Activated B cell treated with CpG ODN at 0.5 μM for 24 hours (primary cell): ENCODE measurements at regions not wholly inside any gene's neighbourhood (a gene's known extent, or its start where the extent isn't known, plus 50 kb on each side); places are given as distances from the start of the nearest gene placed in this dataset.

Experiments used
- ATAC-seq: fragments of 200-7000 bp; cut with Tn5 transposase; one replicate; pipeline ENCODE4 v1.10.0; 2021; ENCODE audit warnings: low read depth, mild to moderate bottlenecking, moderate library complexity
- CTCF ChIA-PET: fragments of 350-600 bp; sonication (Branson Sonifier 250); formaldehyde crosslinking; loops from one replicate; lab custom pipeline; 2021; ENCODE audit warnings: antibody characterized with exemption; lab: Charles Lee
- POLR2A ChIA-PET: fragments of 350-600 bp; sonication (Branson Sonifier 250); formaldehyde crosslinking; loops from one replicate; lab custom pipeline; 2021; ENCODE audit warnings: antibody characterized with exemption; lab: Charles Lee
- DNase-seq: peaks from one replicate; pipeline ENCODE4 v3.0.0; 2022
- H3K27ac Mint-ChIP-seq: one replicate; pipeline ENCODE4 v1.8.0; 2020; ENCODE audit warnings: mixed read lengths
- H3K27me3 Mint-ChIP-seq: one replicate; pipeline ENCODE4 v1.8.0; 2021; ENCODE audit warnings: mixed read lengths
- H3K36me3 Mint-ChIP-seq: one replicate; pipeline ENCODE4 v1.8.0; 2021; ENCODE audit warnings: low read depth, mixed read lengths
- H3K4me1 Mint-ChIP-seq: one replicate; pipeline ENCODE4 v1.8.0; 2021; ENCODE audit warnings: mixed read lengths
- H3K4me3 Mint-ChIP-seq: one replicate; pipeline ENCODE4 v1.8.0; 2020; ENCODE audit warnings: mild to moderate bottlenecking, mixed read lengths
- H3K9me3 Mint-ChIP-seq: one replicate; pipeline ENCODE4 v1.8.0; 2020; ENCODE audit warnings: mixed read lengths
- intact Hi-C: fragments of 100-400 bp; cut with micrococcal nuclease; formaldehyde crosslinking; loops from one replicate; pipeline ENCODE4 v1.15.1; 2024
- TF ChIP-seq, protein P1 (sequence below): fragments of 200-600 bp; IDR thresholded peaks from one replicate; pipeline ENCODE4 v1.8.0; 2022; ENCODE audit warnings: antibody characterized with exemption, mild to moderate bottlenecking

DNA sequence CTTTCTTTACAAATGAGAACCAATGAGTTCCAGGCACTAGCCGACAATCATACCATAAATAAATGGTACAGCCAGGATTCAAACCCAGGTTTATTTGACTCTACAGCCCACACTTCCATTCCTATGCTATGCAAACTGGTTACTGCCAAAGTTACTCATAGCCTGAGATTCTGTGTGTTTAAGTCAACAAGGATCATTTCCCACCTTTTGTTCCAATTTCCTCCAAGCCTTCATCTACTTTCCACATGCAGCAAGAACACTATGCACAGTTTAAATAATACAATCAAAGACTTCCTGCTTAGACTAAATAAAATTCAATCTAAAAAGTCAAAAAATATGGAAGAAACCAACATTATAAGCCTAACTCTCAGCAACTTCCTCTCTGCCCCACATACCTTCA, 59.2 kb upstream of the KLF12 start:
- POLR2A ChIA-PET, result no interaction called here
- no peak for DNase-seq
- no peaks in the 10 kb centered on the region for H3K9me3 Mint-ChIP-seq
- no peak for ATAC-seq
- peaks cover 3% of the 10 kb centered on the region for H3K27me3 Mint-ChIP-seq
- CTCF ChIA-PET, result no interaction called here
- TF ChIP-seq, protein P1, sequence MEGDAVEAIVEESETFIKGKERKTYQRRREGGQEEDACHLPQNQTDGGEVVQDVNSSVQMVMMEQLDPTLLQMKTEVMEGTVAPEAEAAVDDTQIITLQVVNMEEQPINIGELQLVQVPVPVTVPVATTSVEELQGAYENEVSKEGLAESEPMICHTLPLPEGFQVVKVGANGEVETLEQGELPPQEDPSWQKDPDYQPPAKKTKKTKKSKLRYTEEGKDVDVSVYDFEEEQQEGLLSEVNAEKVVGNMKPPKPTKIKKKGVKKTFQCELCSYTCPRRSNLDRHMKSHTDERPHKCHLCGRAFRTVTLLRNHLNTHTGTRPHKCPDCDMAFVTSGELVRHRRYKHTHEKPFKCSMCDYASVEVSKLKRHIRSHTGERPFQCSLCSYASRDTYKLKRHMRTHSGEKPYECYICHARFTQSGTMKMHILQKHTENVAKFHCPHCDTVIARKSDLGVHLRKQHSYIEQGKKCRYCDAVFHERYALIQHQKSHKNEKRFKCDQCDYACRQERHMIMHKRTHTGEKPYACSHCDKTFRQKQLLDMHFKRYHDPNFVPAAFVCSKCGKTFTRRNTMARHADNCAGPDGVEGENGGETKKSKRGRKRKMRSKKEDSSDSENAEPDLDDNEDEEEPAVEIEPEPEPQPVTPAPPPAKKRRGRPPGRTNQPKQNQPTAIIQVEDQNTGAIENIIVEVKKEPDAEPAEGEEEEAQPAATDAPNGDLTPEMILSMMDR, result no peak
- no peak overlapping the region for H3K27ac Mint-ChIP-seq
- H3K4me3 Mint-ChIP-seq, result no peak overlapping the region
- no peaks in the 10 kb centered on the region for H3K4me1 Mint-ChIP-seq
- H3K36me3 Mint-ChIP-seq, result no peaks in the 10 kb centered on the region
- intact Hi-C loops, result no loop called here

DNA sequence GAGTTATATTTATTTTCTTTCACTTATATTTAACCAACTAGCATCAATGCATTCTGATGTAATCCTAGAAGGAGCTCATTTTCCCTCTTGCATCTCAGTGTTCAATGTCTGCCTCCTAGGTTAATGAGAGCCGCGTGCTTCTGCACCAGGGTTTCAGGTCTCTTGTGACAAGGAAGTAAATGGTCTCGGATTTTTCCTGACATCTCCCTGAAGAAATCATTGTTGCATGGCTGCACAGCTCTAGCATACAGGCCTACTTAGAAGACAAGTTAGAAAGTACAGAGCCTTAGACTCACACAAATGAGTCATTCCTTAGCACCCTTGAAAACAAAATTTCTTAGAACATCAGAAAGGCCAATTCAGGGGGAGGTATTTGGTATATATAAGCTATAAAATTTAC, 57.2 kb upstream of the KLF12 start:
- DNase-seq, result no peak
- peaks cover 3% of the 10 kb centered on the region for H3K27me3 Mint-ChIP-seq
- H3K4me1 Mint-ChIP-seq, result no peaks in the 10 kb centered on the region
- no peak overlapping the region for H3K27ac Mint-ChIP-seq
- POLR2A ChIA-PET, result no interaction called here
- no peak for ATAC-seq
- TF ChIP-seq, protein P1, result no peak
- H3K9me3 Mint-ChIP-seq, result no peaks in the 10 kb centered on the region
- intact Hi-C loops, result no loop called here
- H3K36me3 Mint-ChIP-seq, result no peaks in the 10 kb centered on the region
- H3K4me3 Mint-ChIP-seq, result no peak overlapping the region
- CTCF ChIA-PET, result no interaction called here

DNA sequence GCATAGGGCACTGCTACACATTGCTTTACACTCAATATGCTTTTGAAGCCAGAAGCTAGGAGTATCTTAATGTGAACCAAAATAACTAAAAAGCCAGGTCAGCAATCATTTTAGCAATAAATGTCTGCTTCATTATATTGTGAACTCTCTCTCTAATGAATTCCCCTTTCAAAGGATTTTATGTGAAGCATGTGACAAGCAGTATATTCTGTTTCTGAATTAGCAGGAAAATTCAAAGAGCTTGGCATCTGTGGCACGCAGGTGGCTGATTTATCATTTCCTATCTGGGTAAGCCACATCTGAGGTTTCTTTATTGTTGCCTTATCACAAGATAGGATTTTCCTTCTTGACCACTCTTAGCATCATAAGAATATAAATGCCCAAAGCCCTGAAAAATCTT, 56.8 kb upstream of the KLF12 start:
- Mint-ChIP-seq H3K36me3 (no peaks in the 10 kb centered on the region), H3K4me1 (no peaks in the 10 kb centered on the region), H3K27ac (no peak overlapping the region), H3K9me3 (no peaks in the 10 kb centered on the region), H3K4me3 (no peak overlapping the region), H3K27me3 (peaks cover 3% of the 10 kb centered on the region)
- TF ChIP-seq, protein P1, result no peak
- intact Hi-C loops, result no loop called here
- DNase-seq, result no peak
- POLR2A ChIA-PET, result no interaction called here
- CTCF ChIA-PET, result no interaction called here
- no peak for ATAC-seq

DNA sequence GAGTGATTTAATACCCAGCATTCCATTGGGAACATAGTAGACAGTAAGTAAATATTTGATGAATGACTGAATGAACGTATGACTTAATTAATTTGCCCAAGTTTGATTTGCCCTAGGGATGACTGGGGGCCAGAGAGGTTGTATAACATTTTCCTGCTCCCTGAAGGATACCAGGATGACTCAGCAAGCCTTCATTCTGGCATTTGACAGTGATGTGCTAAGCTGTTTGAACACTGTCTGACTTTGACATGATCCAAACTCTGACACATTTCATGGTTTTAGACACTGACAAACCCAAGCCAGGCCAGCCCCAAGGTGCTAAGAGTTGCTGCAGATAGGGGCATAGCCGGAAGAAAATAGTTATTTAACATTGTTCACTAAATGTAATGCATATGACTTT, 53.4 kb upstream of the KLF12 start:
- Mint-ChIP-seq H3K4me1 (no peaks in the 10 kb centered on the region), H3K9me3 (no peaks in the 10 kb centered on the region), H3K36me3 (no peaks in the 10 kb centered on the region), H3K27me3 (no peaks in the 10 kb centered on the region), H3K4me3 (no peak overlapping the region), H3K27ac (no peak overlapping the region)
- TF ChIP-seq, protein P1, result no peak
- intact Hi-C loops, result no loop called here
- CTCF ChIA-PET, result no interaction called here
- DNase-seq (no peak), ATAC-seq (no peak)
- POLR2A ChIA-PET, result no interaction called here

DNA sequence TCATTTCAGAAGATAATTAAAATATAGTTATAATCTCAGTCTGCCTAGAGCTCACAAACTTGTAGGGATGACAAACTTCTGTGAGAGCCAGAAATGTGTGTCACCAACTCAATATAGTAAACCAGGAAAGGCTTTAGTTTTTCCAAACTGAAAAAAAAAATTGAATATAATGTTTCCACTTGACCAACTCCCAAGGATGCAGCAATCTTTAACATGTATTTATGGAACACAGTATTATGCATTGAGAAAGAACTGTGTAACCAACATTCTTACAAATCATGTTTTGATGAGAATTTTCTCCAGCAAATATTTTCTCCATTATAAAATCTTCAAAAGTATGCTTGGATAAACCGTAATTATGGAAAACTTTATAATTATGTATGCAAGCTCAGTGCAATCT, 50.1 kb upstream of the KLF12 start:
- H3K36me3 Mint-ChIP-seq, result no peaks in the 10 kb centered on the region
- no peak for ATAC-seq
- CTCF ChIA-PET, result no interaction called here
- H3K9me3 Mint-ChIP-seq, result no peaks in the 10 kb centered on the region
- no peak overlapping the region for H3K4me3 Mint-ChIP-seq
- TF ChIP-seq, protein P1, result no peak
- no peak for DNase-seq
- no peaks in the 10 kb centered on the region for H3K27me3 Mint-ChIP-seq
- H3K4me1 Mint-ChIP-seq, result no peaks in the 10 kb centered on the region
- no peak overlapping the region for H3K27ac Mint-ChIP-seq
- intact Hi-C loops, result no loop called here
- POLR2A ChIA-PET, result no interaction called here
